B cell (primary cell): ENCODE measurements at regions not wholly inside any gene's neighbourhood (a gene's known extent, or its start where the extent isn't known, plus 50 kb on each side); places are given as distances from the start of the nearest gene placed in this dataset.

Source experiments
- ATAC-seq: fragments of 200-7000 bp; cut with Tn5 transposase; one replicate; pipeline ENCODE4 v1.10.0; 2021; ENCODE audit warnings: low read depth, mild to moderate bottlenecking, moderate number of reproducible peaks, moderate library complexity
- CTCF ChIA-PET: fragments of 350-600 bp; sonication (Branson Sonifier 250); formaldehyde crosslinking; loops from one replicate; lab custom pipeline; 2021; ENCODE audit warnings: antibody characterized with exemption, inconsistent platforms; lab: Charles Lee
- POLR2A ChIA-PET: fragments of 350-600 bp; sonication (Branson Sonifier 250); formaldehyde crosslinking; loops from one replicate; lab custom pipeline; 2021; ENCODE audit warnings: antibody characterized with exemption; lab: Charles Lee
- DNase-seq: peaks from one replicate; pipeline ENCODE4 v3.0.0; 2013
- H2AFZ ChIP-seq: 2 replicates; pipeline ENCODE4 v1.6.1; 2012; ENCODE audit warnings: mild to moderate bottlenecking, low read depth, low read length; ENCODE audit not compliant: insufficient read depth, poor library complexity, severe bottlenecking
- H3K27ac ChIP-seq, 2 donors: 1 replicate in 1 of 2; 2 replicates in 1 of 2; pipeline ENCODE4 v1.5.1; 2012 to 2013; ENCODE audit warnings: low read length in 2 of 2, mild to moderate bottlenecking in 2 of 2, moderate library complexity in 1 of 2
- H3K27me3 ChIP-seq, 4 experiments: fragments of 200-600 bp in 1 of 4; sonication (generic) in 1 of 4; replicated peaks in 1 of 4; 1 replicate in 2 of 4; 2 replicates in 2 of 4; pipeline versions ENCODE4 v1.6.1 to v1.7.0; 2013 to 2016; ENCODE audit warnings: low read length in 3 of 4, mild to moderate bottlenecking in 2 of 4, mixed read lengths in 1 of 4, moderate library complexity in 1 of 4; ENCODE audit not compliant: insufficient read depth in 4 of 4, control insufficient read depth in 3 of 4; ENCODE audit errors: control extremely low read depth in 1 of 4
- H3K36me3 ChIP-seq, 2 experiments: replicated peaks in 1 of 2; 1 replicate in 1 of 2; 2 replicates in 1 of 2; pipeline versions ENCODE4 v1.6.1 to v1.7.1; 2013; ENCODE audit warnings: low read length in 1 of 2; ENCODE audit not compliant: insufficient read depth in 2 of 2, control insufficient read depth in 1 of 2; ENCODE audit errors: control extremely low read depth in 1 of 2, extremely low read depth in 1 of 2
- H3K4me1 ChIP-seq, 2 donors: fragments of 200-600 bp in 1 of 2; sonication (generic) in 1 of 2; 1 replicate in 1 of 2; 2 replicates in 1 of 2; pipeline versions ENCODE4 v1.5.1 to v1.6.1; 2013 to 2017; ENCODE audit warnings: low read length in 2 of 2; ENCODE audit not compliant: control insufficient read depth in 2 of 2, insufficient read depth in 2 of 2
- H3K4me2 ChIP-seq: replicated peaks from 2 replicates; pipeline ENCODE3; 2012; ENCODE audit warnings: mild to moderate bottlenecking, low read depth, low read length; ENCODE audit not compliant: poor library complexity, severe bottlenecking
- H3K4me3 ChIP-seq, 5 experiments: fragments of 200-600 bp in 1 of 5; sonication (generic) in 1 of 5; 1 replicate in 3 of 5; 2 replicates in 2 of 5; pipeline versions ENCODE4 v1.5.1 to v1.7.0; 2011 to 2016; ENCODE audit warnings: low read length in 4 of 5, mild to moderate bottlenecking in 4 of 5, low read depth in 2 of 5, control low read depth in 1 of 5, moderate library complexity in 1 of 5; ENCODE audit not compliant: insufficient read depth in 1 of 5; ENCODE audit errors: control extremely low read depth in 1 of 5, extremely low read depth in 1 of 5
- H3K79me2 ChIP-seq: fragments of 200-600 bp; sonication (generic); one replicate; pipeline ENCODE4 v1.6.0; 2016; ENCODE audit warnings: low read length; ENCODE audit not compliant: control insufficient read depth, insufficient read depth
- H3K9ac ChIP-seq: fragments of 200-600 bp; sonication (generic); 2 replicates; pipeline ENCODE4 v1.6.1; 2017; ENCODE audit warnings: mild to moderate bottlenecking, low read length, moderate library complexity
- H3K9me3 ChIP-seq, 3 donors: one replicate each; pipeline versions ENCODE4 v1.6.1 to v1.7.1; 2013; ENCODE audit warnings: low read length in 2 of 3; ENCODE audit not compliant: control insufficient read depth in 2 of 3, insufficient read depth in 1 of 3; ENCODE audit errors: control extremely low read depth in 1 of 3
- H4K20me1 ChIP-seq: 2 replicates; pipeline ENCODE4 v1.6.0; 2012; ENCODE audit warnings: mild to moderate bottlenecking, low read length; ENCODE audit not compliant: insufficient read depth, control insufficient read depth, poor library complexity, severe bottlenecking
- H3K27ac Mint-ChIP-seq: one replicate; pipeline ENCODE4 v1.8.0; 2021; ENCODE audit warnings: mixed read lengths
- H3K27me3 Mint-ChIP-seq: one replicate; pipeline ENCODE4 v1.8.0; 2021; ENCODE audit warnings: mixed read lengths
- H3K4me1 Mint-ChIP-seq: one replicate; pipeline ENCODE4 v1.8.0; 2021; ENCODE audit warnings: mixed read lengths
- H3K4me3 Mint-ChIP-seq: one replicate; pipeline ENCODE4 v1.8.0; 2021; ENCODE audit warnings: mixed read lengths
- H3K9me3 Mint-ChIP-seq: one replicate; pipeline ENCODE4 v1.8.0; 2022; ENCODE audit warnings: mixed read lengths; ENCODE audit not compliant: insufficient read depth
- CTCF ChIP-seq: fragments of 200-600 bp; IDR thresholded peaks from one replicate; pipeline ENCODE4 v1.8.0; 2022; ENCODE audit warnings: antibody characterized with exemption, mild to moderate bottlenecking
- EZH2 ChIP-seq: IDR thresholded peaks from 2 replicates; pipeline ENCODE4 v1.6.1; 2012; ENCODE audit warnings: borderline replicate concordance, low read depth, mild to moderate bottlenecking, moderate library complexity, low read length; ENCODE audit not compliant: insufficient read depth, poor library complexity, severe bottlenecking
- WGBS: methylation state at CpG from one replicate; pipeline ENCODE4 v1.1.5; 2013; ENCODE audit warnings: missing lambda C conversion rate; ENCODE audit not compliant: insufficient coverage; 5-methylcytosine and 5-hydroxymethylcytosine counted together
- intact Hi-C: fragments of 100-400 bp; cut with micrococcal nuclease; formaldehyde crosslinking; loops from one replicate; pipeline ENCODE4 v1.10.0; 2022

- Mint-ChIP-seq H3K27ac (no peak overlapping the region), H3K4me3 (no peak overlapping the region), H3K9me3 (no peaks in the 10 kb centered on the region), H3K27me3 (no peaks in the 10 kb centered on the region), H3K4me1 (no peaks in the 10 kb centered on the region)
- Histone ChIP-seq H3K27ac (no peak overlapping the region), H3K36me3 (no peaks in the 10 kb centered on the region), H3K4me2 (no peak overlapping the region), H3K4me1 (no peaks in the 10 kb centered on the region), H3K4me3 (no peak overlapping the region), H3K9ac (no peak overlapping the region), H2AFZ (no peak overlapping the region), H3K79me2 (no peaks in the 10 kb centered on the region), H3K9me3 (peaks cover 0 to 5% (median 0%) of the 10 kb centered on the region in 3 donors), H3K27me3 (peaks cover 0 to 4% (median 0%) of the 10 kb centered on the region in 4 experiments), H4K20me1 (no peaks in the 10 kb centered on the region)
- POLR2A ChIA-PET, result no interaction called here
- DNase-seq (no peak), ATAC-seq (no peak)
- intact Hi-C loops, result no loop called here
- 93% methylated on average over 6 of the region's 6 CpGs for WGBS
- TF ChIP-seq EZH2, result no peak
- no peak for TF ChIP-seq CTCF
- CTCF ChIA-PET, result no interaction called here
Observed at GRCh38 chr5:17772232-17772631, 138.0 kb downstream of the TAF11L14 start.

DNA sequence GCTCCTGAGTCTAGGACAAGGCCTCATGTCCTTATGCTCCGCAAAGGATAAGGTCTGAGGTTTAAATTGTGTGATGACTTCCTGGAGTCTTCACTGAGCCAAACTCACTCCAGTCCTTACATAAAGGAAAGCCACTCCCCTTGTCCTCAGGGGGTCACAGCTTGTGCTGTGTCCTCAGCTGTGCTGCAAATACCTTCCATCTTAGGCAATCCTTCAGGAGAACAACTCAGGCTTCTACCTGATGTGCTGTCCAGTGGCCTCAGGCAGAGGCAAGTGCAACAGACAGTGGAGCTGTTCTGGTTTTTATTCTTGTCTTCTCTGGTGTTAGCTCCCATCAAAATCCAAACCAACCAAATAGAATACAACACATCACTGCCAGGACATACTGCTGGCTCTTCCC is 151.5 kb downstream of the TAF11L14 start:
- TF ChIP-seq CTCF (no peak), EZH2 (no peak)
- no peaks in the 10 kb centered on the region for H3K36me3 ChIP-seq
- H4K20me1 ChIP-seq, result no peaks in the 10 kb centered on the region
- WGBS, result no CpG with 5 or more reads among the region's 1 CpG
- Mint-ChIP-seq H3K9me3 (peaks cover 2% of the 10 kb centered on the region), H3K27ac (no peak overlapping the region), H3K27me3 (peaks cover 4% of the 10 kb centered on the region), H3K4me3 (no peak overlapping the region), H3K4me1 (no peaks in the 10 kb centered on the region)
- H3K27me3 ChIP-seq, result no peaks in the 10 kb centered on the region
- POLR2A ChIA-PET, result no interaction called here
- H3K4me2 ChIP-seq, result no peak overlapping the region
- no peaks in the 10 kb centered on the region for H3K9me3 ChIP-seq
- H3K4me1 ChIP-seq, result no peaks in the 10 kb centered on the region
- no peaks in the 10 kb centered on the region for H3K79me2 ChIP-seq
- CTCF ChIA-PET, result no interaction called here
- H3K4me3 ChIP-seq, result no peak overlapping the region
- DNase-seq, result no peak
- ATAC-seq, result no peak
- H3K27ac ChIP-seq, result no peak overlapping the region
- intact Hi-C loops, result no loop called here
- H2AFZ ChIP-seq, result no peak overlapping the region
- no peak overlapping the region for H3K9ac ChIP-seq
